ENCODE measurements at regions not wholly inside any gene's neighbourhood (a gene's known extent, or its start where the extent isn't known, plus 50 kb on each side); places are given as distances from the start of the nearest gene placed in this dataset.

- TF ChIP-seq, protein P1, sequence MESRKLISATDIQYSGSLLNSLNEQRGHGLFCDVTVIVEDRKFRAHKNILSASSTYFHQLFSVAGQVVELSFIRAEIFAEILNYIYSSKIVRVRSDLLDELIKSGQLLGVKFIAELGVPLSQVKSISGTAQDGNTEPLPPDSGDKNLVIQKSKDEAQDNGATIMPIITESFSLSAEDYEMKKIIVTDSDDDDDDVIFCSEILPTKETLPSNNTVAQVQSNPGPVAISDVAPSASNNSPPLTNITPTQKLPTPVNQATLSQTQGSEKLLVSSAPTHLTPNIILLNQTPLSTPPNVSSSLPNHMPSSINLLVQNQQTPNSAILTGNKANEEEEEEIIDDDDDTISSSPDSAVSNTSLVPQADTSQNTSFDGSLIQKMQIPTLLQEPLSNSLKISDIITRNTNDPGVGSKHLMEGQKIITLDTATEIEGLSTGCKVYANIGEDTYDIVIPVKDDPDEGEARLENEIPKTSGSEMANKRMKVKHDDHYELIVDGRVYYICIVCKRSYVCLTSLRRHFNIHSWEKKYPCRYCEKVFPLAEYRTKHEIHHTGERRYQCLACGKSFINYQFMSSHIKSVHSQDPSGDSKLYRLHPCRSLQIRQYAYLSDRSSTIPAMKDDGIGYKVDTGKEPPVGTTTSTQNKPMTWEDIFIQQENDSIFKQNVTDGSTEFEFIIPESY (IDR thresholded peaks at IDR 0.05): no peak
- TF ChIP-seq HNF4A (conservative IDR thresholded peaks at IDR 0.05) (no peak), GABPA (IDR thresholded peaks at IDR 0.05 in 1 of 2, conservative IDR thresholded peaks at IDR 0.05 in 1 of 2) (no peak), MAX (IDR thresholded peaks at IDR 0.05) (no peak), HNF4G (IDR thresholded peaks at IDR 0.05) (no peak), RAD21 (IDR thresholded peaks at IDR 0.05) (no peak), FOXA2 (IDR thresholded peaks at IDR 0.05) (no peak), RXRA (IDR thresholded peaks at IDR 0.05) (no peak)
- TF ChIP-seq, protein P2, sequence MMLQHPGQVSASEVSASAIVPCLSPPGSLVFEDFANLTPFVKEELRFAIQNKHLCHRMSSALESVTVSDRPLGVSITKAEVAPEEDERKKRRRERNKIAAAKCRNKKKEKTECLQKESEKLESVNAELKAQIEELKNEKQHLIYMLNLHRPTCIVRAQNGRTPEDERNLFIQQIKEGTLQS (IDR thresholded peaks at IDR 0.05): no peak
Measured at GRCh38 chr6:112851146-112851545, 504.0 kb downstream of the RFPL4B start (continued).

GRCh38 chr6:112853162-112853561 is 506.0 kb downstream of the RFPL4B start:
- peaks cover 0 to 6% (median 0%) of the 10 kb centered on the region in 4 donors for H3K27me3 ChIP-seq (ENCODE audit: control insufficient read depth in 4 of 4, insufficient read depth in 4 of 4, low read length in 3 of 4)
- H3K9ac ChIP-seq (ENCODE audit: low read depth in 1 of 2, low read length in 2 of 2): no peak overlapping the region
- TF ChIP-seq, protein P1 (IDR thresholded peaks at IDR 0.05): no peak
- TF ChIP-seq, protein P2 (IDR thresholded peaks at IDR 0.05): no peak
- DNase-seq (ENCODE audit: low spot score): no peak
- no peak overlapping the region for H3K4me3 ChIP-seq (ENCODE audit: low read depth in 1 of 3, low read length in 3 of 3)
- H3K4me1 ChIP-seq (ENCODE audit: control insufficient read depth in 4 of 4, insufficient read depth in 4 of 4, low read length in 3 of 4): no peaks in the 10 kb centered on the region
- H3K27ac ChIP-seq (ENCODE audit: low read depth in 1 of 2, low read length in 2 of 2): no peak overlapping the region
- no peaks in the 10 kb centered on the region for H3K9me3 ChIP-seq (ENCODE audit: control insufficient read depth in 4 of 4, low read length in 3 of 4)
- WGBS: 54% methylated on average over 2 of the region's 2 CpGs
- no peaks in the 10 kb centered on the region for H3K36me3 ChIP-seq (ENCODE audit: control insufficient read depth in 4 of 4, insufficient read depth in 3 of 4, low read depth in 1 of 4, low read length in 3 of 4)

- H3K27me3 ChIP-seq (ENCODE audit: control insufficient read depth in 4 of 4, insufficient read depth in 4 of 4, low read length in 3 of 4): no peaks in the 10 kb centered on the region
- no peak overlapping the region for H3K4me3 ChIP-seq (ENCODE audit: low read depth in 1 of 3, low read length in 3 of 3)
- WGBS: 76% methylated on average over 1 of the region's 1 CpG
- H3K9me3 ChIP-seq (ENCODE audit: control insufficient read depth in 4 of 4, low read length in 3 of 4): no peaks in the 10 kb centered on the region
- H3K36me3 ChIP-seq (ENCODE audit: control insufficient read depth in 4 of 4, insufficient read depth in 3 of 4, low read depth in 1 of 4, low read length in 3 of 4): no peaks in the 10 kb centered on the region
- H3K27ac ChIP-seq (ENCODE audit: low read depth in 1 of 2, low read length in 2 of 2): no peak overlapping the region
- no peak overlapping the region for H3K9ac ChIP-seq (ENCODE audit: low read depth in 1 of 2, low read length in 2 of 2)
- no peaks in the 10 kb centered on the region for H3K4me1 ChIP-seq (ENCODE audit: control insufficient read depth in 4 of 4, insufficient read depth in 4 of 4, low read length in 3 of 4)
- DNase-seq (ENCODE audit: low spot score): no peak
- TF ChIP-seq JUND (IDR thresholded peaks at IDR 0.05) (no peak), GABPA (IDR thresholded peaks at IDR 0.05 in 1 of 2, conservative IDR thresholded peaks at IDR 0.05 in 1 of 2) (no peak), MAX (IDR thresholded peaks at IDR 0.05) (no peak), RXRA (IDR thresholded peaks at IDR 0.05) (no peak), SP1 (IDR thresholded peaks at IDR 0.05) (no peak), YY1 (IDR thresholded peaks at IDR 0.05) (no peak), EGR1 (IDR thresholded peaks at IDR 0.05; ENCODE audit: low read depth in 2 of 2) (no peak)
- TF ChIP-seq, protein P3, sequence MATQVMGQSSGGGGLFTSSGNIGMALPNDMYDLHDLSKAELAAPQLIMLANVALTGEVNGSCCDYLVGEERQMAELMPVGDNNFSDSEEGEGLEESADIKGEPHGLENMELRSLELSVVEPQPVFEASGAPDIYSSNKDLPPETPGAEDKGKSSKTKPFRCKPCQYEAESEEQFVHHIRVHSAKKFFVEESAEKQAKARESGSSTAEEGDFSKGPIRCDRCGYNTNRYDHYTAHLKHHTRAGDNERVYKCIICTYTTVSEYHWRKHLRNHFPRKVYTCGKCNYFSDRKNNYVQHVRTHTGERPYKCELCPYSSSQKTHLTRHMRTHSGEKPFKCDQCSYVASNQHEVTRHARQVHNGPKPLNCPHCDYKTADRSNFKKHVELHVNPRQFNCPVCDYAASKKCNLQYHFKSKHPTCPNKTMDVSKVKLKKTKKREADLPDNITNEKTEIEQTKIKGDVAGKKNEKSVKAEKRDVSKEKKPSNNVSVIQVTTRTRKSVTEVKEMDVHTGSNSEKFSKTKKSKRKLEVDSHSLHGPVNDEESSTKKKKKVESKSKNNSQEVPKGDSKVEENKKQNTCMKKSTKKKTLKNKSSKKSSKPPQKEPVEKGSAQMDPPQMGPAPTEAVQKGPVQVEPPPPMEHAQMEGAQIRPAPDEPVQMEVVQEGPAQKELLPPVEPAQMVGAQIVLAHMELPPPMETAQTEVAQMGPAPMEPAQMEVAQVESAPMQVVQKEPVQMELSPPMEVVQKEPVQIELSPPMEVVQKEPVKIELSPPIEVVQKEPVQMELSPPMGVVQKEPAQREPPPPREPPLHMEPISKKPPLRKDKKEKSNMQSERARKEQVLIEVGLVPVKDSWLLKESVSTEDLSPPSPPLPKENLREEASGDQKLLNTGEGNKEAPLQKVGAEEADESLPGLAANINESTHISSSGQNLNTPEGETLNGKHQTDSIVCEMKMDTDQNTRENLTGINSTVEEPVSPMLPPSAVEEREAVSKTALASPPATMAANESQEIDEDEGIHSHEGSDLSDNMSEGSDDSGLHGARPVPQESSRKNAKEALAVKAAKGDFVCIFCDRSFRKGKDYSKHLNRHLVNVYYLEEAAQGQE (IDR thresholded peaks at IDR 0.05): no peak
Measured at GRCh38 chr6:112863753-112864152, 516.6 kb downstream of the RFPL4B start.
